Ishikawa (cell line): ENCODE measurements at regions not wholly inside any gene's neighbourhood (a gene's known extent, or its start where the extent isn't known, plus 50 kb on each side); places are given as distances from the start of the nearest gene placed in this dataset.

ENCODE experiments used
- CEBPB ChIP-seq: IDR thresholded peaks from 2 replicates; pipeline ENCODE4 v1.6.1; 2012
- NFIC ChIP-seq: IDR thresholded peaks from 2 replicates; pipeline ENCODE4 v1.6.1; 2012

GRCh38 chr3:87127281-87127680 is 99.8 kb upstream of the CHMP2B start:
- TF ChIP-seq NFIC, result no peak
- no peak for TF ChIP-seq CEBPB
